ENCODE measurements at regions not wholly inside any gene's neighbourhood (a gene's known extent, or its start where the extent isn't known, plus 50 kb on each side); places are given as distances from the start of the nearest gene placed in this dataset.

DNA sequence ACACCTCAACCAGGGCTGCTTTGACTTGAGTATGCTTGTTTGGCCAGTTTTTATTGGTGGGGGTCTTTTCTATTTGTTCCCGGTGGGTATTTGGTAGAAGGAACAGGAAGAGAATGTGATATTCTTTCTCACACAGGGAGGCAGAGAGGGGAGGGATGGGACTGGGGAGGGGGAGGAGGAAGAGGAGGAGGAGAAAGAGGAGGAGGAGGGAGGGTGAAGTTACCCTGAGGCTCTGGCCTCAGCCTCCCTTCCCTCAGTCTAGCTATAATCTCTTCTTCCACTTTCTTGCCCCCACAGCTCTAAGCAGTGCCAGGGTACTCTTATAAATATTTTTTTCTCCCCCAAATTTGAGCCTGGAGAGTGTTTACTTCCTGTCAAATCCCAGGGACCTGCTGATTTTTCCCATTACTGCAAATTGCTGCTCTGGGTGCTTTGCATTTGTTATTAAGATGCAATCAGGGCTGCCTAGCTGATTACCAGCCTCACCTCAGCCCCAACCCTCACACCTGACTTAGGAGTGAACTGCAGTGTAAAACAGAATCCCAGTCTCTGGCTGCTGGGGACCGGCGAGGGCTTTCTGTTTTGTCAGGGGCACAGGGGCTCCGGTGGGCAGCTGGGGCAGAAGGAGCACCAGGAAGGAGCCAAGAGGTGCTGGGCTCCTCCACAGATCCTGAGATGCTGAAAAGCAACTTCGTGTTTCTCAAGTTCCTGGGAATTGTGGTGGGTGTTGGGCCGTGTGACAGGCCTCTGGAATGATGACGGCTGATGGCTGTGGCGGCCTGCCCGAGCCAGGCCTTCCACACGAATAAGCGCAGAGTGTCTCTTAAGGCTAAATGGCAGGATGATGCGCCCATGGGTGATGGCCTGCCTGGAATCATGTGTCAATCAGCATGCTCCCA is 141.4 kb downstream of the CD83 start:
- TF ChIP-seq POLR2AphosphoS5 (IDR thresholded peaks at IDR 0.05) (no peak), CTCF (IDR thresholded peaks at IDR 0.05) (no peak), POLR2A (IDR thresholded peaks at IDR 0.05) (no peak), EP300 (IDR thresholded peaks at IDR 0.05) (no peak)

All from upper lobe of left lung (tissue), 4 donors.